GM10248 (cell line): ENCODE measurements at regions not wholly inside any gene's neighbourhood (a gene's known extent, or its start where the extent isn't known, plus 50 kb on each side); places are given as distances from the start of the nearest gene placed in this dataset.

Experiments
- CTCF ChIA-PET: fragments of 300-600 bp; sonication (Branson Sonifier 250); formaldehyde crosslinking; extraction: SDS; loops from one replicate; lab custom pipeline; 2021; ENCODE audit warnings: antibody characterized with exemption; lab: Yijun Ruan, JAX
- POLR2A ChIA-PET: fragments of 350-650 bp; sonication (Branson Sonifier 250); formaldehyde crosslinking; extraction: SDS; loops from one replicate; lab custom pipeline; 2020; ENCODE audit warnings: antibody characterized with exemption; lab: Yijun Ruan, JAX
- DNase-seq: peaks from one replicate; pipeline ENCODE4 v3.0.0; 2012; ENCODE audit errors: extremely low spot score
- CTCF ChIP-seq: IDR thresholded peaks from 2 replicates; pipeline ENCODE4 v1.5.1; 2012; ENCODE audit warnings: mild to moderate bottlenecking, low read depth; ENCODE audit errors: extremely low read depth, missing control alignments, control extremely low read depth

GRCh38 chr4:56182356-56182755 is 204.9 kb downstream of the AASDH start:
- POLR2A ChIA-PET = no interaction called here
- no peak for DNase-seq
- TF ChIP-seq CTCF = no peak
- CTCF ChIA-PET = interaction anchor here (0.8 to 1.4 kb wide), 3 partner anchors 15 to 51 kb away, joined by 3 to 4 read pairs (median 3); no protein-coding TSS in a partner anchor

- ChIA-PET POLR2A (no interaction called here), CTCF (interaction anchor here (1.2 to 1.4 kb wide), 2 partner anchors 14 to 17 kb away, joined by 3 to 4 read pairs; no protein-coding TSS in a partner anchor)
- DNase-seq = no peak
- TF ChIP-seq CTCF = no peak
Observed at GRCh38 chr4:56181140-56181953, 205.9 kb downstream of the AASDH start.

- ChIA-PET CTCF (interaction anchor here (1.2 to 1.7 kb wide), 2 partner anchors 8 to 9 kb away, joined by 3 to 5 read pairs; no protein-coding TSS in a partner anchor), POLR2A (no interaction called here)
- DNase-seq = no peak
- TF ChIP-seq CTCF = no peak
Observed at GRCh38 chr4:56169061-56169460, 218.2 kb downstream of the AASDH start.

- POLR2A ChIA-PET = no interaction called here
- CTCF ChIA-PET = interaction anchor here (1.0 to 2.0 kb wide), 5 partner anchors 11 to 35 kb away, joined by 3 to 9 read pairs (median 4); no protein-coding TSS in a partner anchor
- DNase-seq = no peak
- no peak for TF ChIP-seq CTCF
Observed at GRCh38 chr4:56164907-56165306, 216.2 kb downstream of the CEP135 start.

- ChIA-PET CTCF (interaction anchor here (1.4 to 1.7 kb wide), 2 partner anchors 9 to 25 kb away, joined by 3 to 5 read pairs; no protein-coding TSS in a partner anchor), POLR2A (no interaction called here)
- DNase-seq = no peak
- no peak for TF ChIP-seq CTCF
Observed at GRCh38 chr4:56160636-56161035, 211.9 kb downstream of the CEP135 start.

- DNase-seq = no peak
- CTCF ChIA-PET = no interaction called here
- POLR2A ChIA-PET = no interaction called here
- no peak for TF ChIP-seq CTCF
Observed at GRCh38 chr4:56158483-56158882, 209.7 kb downstream of the CEP135 start.
